NCI-H526 treated with DMSO at 0.1 percent for 48 hours (cell line): ENCODE measurements at regions not wholly inside any gene's neighbourhood (a gene's known extent, or its start where the extent isn't known, plus 50 kb on each side); places are given as distances from the start of the nearest gene placed in this dataset.

Experiments
- DNase-seq: peaks from one replicate; lab custom pipeline; 2025; lab: John Stamatoyannopoulos, UW

- DNase-seq, result no peak
Measured at GRCh38 chr1:229063154-229063773, 207.6 kb upstream of the RAB4A start.

GRCh38 chr1:229064320-229065168, 206.4 kb upstream of the RAB4A start:
- no peak for DNase-seq

GRCh38 chr1:229065613-229066012, 205.3 kb upstream of the RAB4A start:
- DNase-seq, result no peak

GRCh38 chr1:229066591-229066990, 204.3 kb upstream of the RAB4A start:
- DNase-seq, result no peak

- DNase-seq, result no peak
Measured at GRCh38 chr1:229067546-229067945, 203.4 kb upstream of the RAB4A start.

GRCh38 chr1:229068270-229068987, 202.5 kb upstream of the RAB4A start:
- no peak for DNase-seq

GRCh38 chr1:229069176-229069575, 201.7 kb upstream of the RAB4A start:
- DNase-seq, result no peak

- DNase-seq, result no peak
Measured at GRCh38 chr1:229070168-229070567, 200.7 kb upstream of the RAB4A start.

- no peak for DNase-seq
Measured at GRCh38 chr1:229073251-229073650, 197.7 kb upstream of the RAB4A start.

GRCh38 chr1:229075217-229075616, 195.7 kb upstream of the RAB4A start:
- no peak for DNase-seq

- no peak for DNase-seq
Measured at GRCh38 chr1:229075716-229076115, 195.2 kb upstream of the RAB4A start.

- DNase-seq, result no peak
Measured at GRCh38 chr1:229076195-229076594, 194.7 kb upstream of the RAB4A start.

GRCh38 chr1:229079016-229079595, 191.8 kb upstream of the RAB4A start:
- no peak for DNase-seq

- no peak for DNase-seq
Measured at GRCh38 chr1:229080361-229080760, 190.6 kb upstream of the RAB4A start.

- no peak for DNase-seq
Measured at GRCh38 chr1:229085291-229085690, 185.6 kb upstream of the RAB4A start.

- DNase-seq, result no peak
Measured at GRCh38 chr1:229086091-229086490, 184.8 kb upstream of the RAB4A start.

GRCh38 chr1:229086686-229087085, 184.2 kb upstream of the RAB4A start:
- no peak for DNase-seq

- DNase-seq, result no peak
Measured at GRCh38 chr1:229087339-229087738, 183.6 kb upstream of the RAB4A start.

GRCh38 chr1:229087906-229088305, 183.0 kb upstream of the RAB4A start:
- DNase-seq, result no peak

- DNase-seq, result no peak
Measured at GRCh38 chr1:229088711-229089110, 182.2 kb upstream of the RAB4A start.

- DNase-seq, result no peak
Measured at GRCh38 chr1:229089586-229090208, 181.2 kb upstream of the RAB4A start.

GRCh38 chr1:229091721-229092136, 179.2 kb upstream of the RAB4A start:
- no peak for DNase-seq
